Stimulated activated CD4-positive, alpha-beta T cell treated with anti-CD3 and anti-CD28 coated beads, TNF-alpha, amount 100 ng/mL, for 1 hour (primary cell): ENCODE measurements at regions not wholly inside any gene's neighbourhood (a gene's known extent, or its start where the extent isn't known, plus 50 kb on each side); places are given as distances from the start of the nearest gene placed in this dataset.

Source experiments
- DNase-seq, 3 donors: peaks; one replicate each; pipeline ENCODE4 v3.0.0-alpha.2; 2020; ENCODE audit warnings: low read depth in 3 of 3, low spot score in 1 of 3

DNA sequence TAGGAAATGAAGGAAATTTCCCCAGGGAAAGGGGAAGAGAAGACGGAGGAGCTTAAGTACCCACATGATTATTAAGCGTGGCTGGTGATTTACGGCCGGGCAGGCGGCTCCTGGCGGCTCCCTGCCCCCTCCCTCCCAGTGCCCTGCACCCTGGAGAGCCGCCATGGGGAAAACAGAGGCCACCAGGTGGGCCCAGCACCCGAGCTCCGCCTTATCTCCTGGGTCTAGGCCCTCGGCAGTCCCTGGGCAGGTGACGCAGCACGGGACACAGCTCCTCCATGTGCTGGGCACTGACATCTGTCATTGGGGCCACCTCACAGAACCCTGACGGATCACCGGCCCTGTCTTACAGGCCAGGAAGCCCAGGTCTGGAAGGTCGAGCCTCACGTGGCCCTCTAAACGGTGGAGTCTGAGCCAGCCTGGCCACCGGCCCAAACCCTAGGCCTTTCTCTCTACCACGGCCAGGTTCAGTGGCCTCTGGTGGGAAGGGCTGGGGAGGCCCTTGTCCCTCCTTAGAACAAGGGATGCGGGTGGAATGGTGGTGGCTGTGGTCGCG lies 60.2 kb upstream of the PPARA start:
- DNase-seq = no peak

DNA sequence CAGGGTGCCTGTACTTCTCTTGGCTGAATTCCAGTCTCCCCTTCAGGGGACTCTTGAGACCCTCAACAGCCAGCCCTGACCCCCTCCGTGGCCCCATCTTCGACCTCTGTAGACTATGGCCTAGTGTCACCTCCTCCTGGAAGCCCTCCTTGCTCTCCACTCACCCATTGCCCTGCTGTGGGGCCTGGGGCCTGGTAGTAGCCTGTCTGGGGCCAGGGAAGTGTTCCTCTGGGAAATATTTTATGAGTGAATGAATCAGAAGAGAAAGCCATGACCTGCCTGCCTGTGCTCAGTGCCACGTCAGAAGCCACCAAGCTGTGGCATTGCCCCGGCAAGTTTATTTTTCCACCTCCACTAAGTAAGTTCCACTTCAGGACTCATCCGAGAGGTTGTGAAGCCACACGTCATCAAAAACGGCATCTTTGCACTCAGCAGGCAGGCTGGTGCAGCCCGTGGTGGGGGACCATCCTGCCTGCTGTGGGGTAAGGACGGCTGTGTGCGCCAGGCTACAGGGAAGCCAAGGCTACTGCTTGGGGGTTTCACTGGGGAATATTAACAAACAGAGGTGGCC lies 59.6 kb upstream of the PPARA start:
- DNase-seq = no peak

DNA sequence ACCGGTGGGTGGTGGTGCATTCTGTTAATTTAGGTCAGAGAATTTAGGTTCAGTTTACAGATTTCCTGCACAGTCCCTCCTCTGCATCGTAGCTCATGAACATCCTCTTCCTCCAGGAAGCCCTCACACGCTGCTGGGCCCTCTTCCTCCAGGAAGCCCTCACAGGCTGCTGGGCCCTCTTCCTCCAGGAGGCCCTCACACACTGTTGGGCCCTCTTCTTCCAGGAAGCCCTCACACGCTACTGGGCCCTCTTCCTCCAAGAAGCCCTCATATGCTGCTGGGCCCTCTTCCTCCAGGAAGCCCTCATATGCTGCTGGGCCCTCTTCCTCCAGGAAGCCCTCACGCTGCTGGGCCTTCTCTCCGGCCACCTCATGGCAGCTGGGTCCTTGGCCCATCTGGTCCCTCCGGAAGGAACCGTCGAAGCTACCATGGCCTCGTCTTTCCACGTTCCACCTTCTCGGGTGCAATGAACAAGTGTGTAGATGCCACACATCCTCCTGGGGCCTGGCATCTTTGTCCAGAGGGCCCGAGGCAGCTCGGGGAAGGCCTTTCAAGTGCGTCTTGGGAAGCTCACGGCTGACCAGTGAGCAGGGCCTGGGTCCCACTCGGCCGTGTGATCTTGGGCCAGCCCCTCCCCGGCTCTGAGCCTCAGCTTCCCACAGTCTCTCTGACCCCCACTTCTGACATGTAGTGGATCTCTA lies 58.9 kb upstream of the PPARA start:
- DNase-seq = no peak

DNA sequence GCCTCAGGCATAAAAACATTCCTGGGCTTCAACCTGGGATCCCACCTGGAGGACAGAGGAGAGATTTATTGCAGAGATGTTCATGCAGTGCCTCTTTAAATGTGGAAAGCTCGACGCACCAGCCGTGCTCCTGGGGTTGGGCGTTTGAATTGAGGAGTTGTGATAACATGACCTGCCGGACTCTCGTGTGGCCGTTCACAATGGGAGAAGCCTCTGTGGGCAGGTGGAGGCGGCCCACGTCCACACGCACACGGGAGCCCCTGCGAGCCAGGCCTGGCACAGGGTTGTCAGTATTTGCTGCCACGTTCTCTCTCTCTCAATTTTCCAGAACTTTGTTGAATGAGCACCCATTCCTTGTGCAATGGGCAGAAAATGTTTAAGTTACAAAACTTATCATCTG lies 58.3 kb upstream of the PPARA start:
- no peak for DNase-seq

DNA sequence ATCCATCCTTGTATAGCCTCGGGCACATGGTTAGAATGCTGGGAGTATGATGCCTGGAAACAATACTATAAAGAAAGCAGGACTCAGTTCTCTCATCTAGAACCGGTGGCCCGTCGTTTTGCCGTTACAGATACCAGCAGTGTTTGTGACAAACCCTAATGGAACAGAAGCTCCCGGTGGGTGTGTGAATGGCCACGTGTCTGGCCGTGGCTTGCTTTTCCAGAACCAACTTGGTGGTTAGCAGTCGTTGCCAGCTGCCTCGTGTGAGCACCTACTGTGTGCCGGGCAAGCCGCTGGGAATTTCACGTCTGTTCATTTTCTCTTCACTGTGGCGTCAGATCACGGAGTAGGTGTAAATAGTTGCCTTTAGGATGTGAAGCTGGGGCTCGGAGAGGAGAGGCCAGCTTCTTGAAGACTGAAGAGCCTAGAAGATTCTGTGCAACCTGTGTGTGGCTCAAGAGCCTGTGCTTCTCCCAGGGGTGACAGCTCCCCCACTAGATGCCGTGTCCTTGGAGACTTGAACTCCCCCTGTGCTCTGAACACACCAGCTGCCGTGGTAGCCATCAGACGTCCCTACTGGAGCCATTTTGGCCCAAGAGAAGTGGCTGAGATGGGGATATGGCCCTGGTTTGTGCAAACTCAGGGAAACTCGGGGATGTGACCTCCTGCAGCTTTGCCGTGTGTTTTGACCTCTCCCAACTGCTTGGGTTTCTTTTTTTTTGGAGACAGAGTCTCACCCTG lies 57.5 kb upstream of the PPARA start:
- no peak for DNase-seq

DNA sequence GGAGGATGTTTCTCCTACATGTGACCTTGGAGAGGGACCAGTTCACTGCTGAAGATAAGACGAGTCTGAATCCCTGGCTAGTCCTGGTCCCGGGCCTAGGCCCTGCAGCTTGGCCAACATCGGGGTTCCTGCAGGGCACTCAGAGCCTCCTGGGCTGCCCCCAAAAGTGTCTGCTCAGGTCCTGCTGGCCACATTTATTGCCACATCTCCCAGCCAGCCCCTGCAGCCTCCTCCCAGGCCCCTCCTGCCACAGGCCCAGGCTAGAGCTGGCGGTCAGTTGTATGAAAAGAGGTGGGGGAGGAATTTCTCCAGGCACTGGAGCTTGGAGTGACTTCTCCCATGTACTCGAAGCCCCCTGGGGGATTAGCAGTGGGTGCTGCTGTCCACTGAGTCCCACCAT lies 56.5 kb upstream of the PPARA start:
- DNase-seq = no peak

DNA sequence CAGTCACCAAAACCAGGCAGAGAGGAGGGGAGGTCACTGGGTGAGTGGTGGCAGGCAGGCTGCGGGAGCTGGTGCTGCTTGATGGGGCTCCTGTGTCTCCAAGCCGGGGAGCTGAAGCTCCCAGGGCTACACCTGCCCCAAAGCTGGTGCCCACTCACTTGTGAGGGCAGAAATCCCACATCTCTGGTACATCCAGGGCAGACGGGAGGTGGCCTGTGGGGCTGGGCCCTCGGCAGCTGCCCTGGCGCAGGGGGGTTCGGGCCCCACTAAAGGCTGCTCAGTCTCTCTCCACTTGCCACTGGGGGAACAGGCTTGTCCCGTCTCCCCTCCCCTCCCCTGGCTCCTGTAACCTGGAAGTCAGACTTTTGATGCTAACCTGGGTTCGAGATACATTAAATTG lies 55.6 kb upstream of the PPARA start:
- no peak for DNase-seq

DNA sequence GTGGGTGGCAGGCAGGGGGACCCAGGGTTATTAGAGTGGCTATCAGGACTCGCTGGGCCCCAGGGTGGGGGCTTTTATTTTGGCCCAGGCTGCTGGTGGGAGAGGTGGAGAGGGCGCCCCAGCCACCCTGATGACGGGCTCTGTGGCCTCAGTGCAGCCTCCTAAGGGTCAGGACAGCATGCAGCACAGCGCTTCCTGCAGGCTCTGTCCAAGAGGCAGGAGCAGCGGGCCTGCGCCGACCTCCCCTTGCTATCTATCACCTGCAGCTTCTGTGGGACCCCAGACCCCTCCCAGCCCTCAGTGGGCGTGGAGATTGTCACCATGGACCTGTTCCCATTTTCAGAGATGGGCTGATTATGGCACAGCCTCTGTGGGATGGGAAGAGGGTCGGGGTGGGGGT lies 54.3 kb upstream of the PPARA start:
- DNase-seq = no peak

DNA sequence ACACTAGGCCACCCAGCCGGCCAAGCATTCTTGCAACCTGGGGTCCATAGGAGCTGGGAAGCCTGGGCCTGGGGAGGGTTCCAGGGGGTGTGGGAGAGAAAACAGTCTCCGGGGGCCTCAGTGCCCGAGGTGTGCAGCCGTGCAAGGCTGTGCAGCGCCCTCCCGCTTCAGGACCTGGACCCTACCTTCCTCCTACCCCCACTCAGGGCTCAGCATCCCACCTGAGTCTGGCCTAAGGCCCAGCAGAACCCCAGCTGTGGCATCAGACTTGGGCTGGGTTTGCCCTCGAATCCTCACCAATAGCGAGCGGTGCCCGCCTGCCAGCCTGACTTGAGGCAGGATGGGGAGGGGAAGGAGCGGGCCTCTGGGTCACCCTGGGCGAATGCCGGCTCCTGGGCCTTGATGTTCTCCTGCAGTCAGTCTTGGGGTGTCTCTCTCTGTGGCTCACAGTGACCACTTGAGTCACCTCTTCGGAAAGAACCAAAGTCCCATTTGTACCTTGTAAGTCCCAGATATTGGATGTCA lies 53.6 kb upstream of the PPARA start:
- DNase-seq = no peak

DNA sequence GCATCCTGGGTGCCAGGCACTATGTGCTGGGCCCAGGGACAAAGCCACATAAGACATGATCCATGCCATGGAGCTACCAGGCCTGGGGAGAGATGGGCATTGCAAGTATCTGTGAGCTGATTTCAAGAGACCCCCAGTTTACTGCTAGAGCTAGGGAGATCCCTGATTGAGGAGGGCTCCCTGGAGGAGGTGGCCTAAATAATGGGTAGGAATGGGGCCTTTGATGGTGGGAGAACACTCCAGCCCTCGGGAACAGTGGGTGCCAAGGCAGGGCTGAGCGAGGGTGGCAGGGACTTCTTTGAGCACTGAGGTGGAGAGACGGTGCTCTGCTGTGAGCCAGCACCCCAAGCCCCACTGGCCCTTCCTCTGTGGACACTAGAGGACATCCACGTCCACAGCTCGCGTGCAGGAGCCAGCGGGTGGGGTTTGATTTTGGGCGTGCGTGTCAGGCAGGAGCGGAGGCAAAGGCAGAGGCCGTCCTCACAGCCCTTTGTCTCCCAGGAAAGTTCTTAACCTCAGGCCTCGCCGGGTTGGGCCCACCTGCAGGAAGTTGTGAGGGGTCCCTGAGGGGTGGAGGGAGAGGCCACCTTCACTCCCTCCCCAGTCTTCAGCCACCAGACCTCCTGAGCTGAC lies 52.9 kb upstream of the PPARA start:
- no peak for DNase-seq

DNA sequence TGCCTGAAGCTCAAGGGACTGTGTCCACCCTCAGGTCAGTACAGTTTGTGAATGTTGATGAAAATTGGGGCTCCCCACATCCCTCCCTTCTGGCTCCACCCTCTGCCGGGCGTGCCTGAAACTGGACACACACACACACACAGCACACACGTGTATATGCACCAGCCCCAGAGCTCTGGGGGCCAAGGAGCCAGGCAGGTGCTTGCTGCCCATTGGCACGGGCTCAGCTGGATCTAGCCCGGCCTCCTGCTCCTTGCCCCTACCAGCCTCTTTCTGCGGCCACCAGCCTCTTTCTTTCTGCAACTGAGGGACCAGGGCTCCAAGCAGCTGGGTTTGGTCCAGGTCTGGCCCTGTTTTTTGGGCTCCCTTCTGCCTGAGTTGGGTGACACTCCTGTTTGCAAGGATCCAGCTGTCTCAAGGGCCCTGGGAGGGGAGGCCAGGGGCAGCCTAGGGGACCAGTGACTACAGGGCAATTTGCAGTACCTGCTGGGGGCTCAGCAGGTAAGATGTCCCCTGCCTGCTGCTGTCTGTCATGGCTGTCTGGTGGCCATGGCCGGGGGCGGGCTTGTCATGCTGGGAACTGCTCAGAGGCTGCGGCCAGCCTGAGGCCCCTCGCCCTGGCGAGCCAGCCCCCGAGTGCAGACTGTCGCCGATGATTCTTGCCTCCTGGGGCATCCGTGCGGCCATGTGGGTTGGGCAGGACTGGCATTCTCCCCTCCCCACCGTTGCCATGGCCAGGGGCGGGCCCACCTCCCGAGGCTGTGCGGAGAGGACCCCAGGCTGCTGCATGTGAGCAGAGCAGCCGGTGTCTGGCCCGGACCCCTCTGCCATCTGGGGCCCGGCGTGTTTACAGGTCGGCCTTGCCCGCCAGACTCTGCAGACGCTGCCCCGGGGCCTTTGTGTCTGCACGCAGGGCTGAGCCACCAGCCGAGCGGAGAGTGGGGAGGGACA lies 51.5 kb upstream of the PPARA start:
- no peak for DNase-seq

DNA sequence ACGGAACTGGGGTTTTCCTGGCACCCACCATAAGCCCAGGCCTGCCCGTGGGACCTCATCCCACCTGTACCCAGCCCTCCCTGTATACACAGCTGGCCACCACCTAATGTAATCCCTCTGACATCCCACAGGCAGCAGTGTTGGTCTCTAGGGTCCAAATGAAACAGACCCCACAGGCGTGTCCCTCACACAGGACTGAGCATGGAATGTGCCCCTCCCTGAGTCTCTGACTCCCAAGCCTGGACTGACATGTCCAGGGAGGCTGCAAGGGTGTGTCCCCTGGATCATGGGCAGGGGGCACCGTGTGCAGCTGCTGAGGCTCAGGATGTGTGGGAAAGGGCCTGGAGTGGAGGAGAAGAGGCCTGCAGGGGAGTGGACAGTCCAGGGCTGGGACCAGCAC lies 50.6 kb upstream of the PPARA start:
- no peak for DNase-seq

DNA sequence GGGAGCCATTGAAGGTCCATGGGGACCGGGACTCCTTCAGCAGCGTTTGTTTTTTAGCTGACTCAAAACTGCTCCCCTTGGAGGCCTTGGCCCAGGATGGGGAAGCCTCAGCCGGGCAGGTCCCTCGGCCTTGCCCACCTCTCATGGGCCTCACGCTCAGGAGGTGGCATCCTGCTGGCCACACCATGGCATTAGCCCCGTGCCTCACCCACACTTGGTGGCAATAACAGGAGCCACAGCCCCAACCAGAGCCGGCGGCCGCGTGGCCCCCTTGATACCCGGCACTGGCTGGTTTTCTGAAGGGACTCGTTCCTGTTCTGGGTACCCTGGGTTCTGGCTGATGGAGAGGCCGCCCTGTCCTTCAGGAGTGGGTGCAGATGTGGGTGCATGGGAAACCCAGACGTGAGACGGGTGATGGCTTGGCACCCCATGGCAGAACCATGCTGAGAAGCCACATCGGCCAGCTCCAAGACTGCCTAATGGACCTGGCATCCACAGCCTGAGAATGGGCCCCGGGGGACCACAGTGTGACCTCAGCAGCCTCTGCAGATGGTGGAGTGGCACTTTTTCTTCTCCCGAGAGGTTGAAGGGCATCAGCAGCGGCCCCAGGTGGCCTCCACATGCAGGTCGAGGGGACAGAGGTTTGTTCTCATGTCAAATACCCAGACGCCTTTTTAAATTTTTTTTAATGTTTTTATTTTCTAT lies 49.8 kb upstream of the PPARA start:
- DNase-seq = no peak
